GM12878 (cell line): ENCODE measurements at regions not wholly inside any gene's neighbourhood (a gene's known extent, or its start where the extent isn't known, plus 50 kb on each side); places are given as distances from the start of the nearest gene placed in this dataset.

Experiments used
- ATAC-seq: fragments of 200-7000 bp; cut with Tn5 transposase; 3 replicates; pipeline ENCODE4 v1.9.1; 2020; ENCODE audit warnings: mild to moderate bottlenecking, moderate library complexity
- BruUV-seq: library from RNA; stranded (reverse); fragments of 400-500 nt; replicated peaks from 2 replicates; lab custom pipeline; 2021; lab: Mats Ljungman, UMichigan
- CTCF ChIA-PET: fragments of 300-600 bp; sonication (Branson Sonifier 250); formaldehyde crosslinking; extraction: SDS; loops from one replicate; lab custom pipeline; 2021; ENCODE audit warnings: inconsistent platforms; lab: Yijun Ruan, JAX
- POLR2A ChIA-PET: fragments of 350-600 bp; formaldehyde crosslinking; extraction: SDS; loops from one replicate; lab custom pipeline; 2021; ENCODE audit warnings: inconsistent platforms; lab: Charles Lee
- RAD21 ChIA-PET: fragments of 300-600 bp; sonication (Branson Sonifier 250); formaldehyde crosslinking; loops from one replicate; lab custom pipeline; 2023; ENCODE audit warnings: antibody characterized with exemption; ENCODE audit not compliant: unreplicated experiment; lab: Charles Lee
- SMC1A ChIA-PET: fragments of 300-600 bp; sonication (Branson Sonifier 250); formaldehyde crosslinking; loops from one replicate; lab custom pipeline; 2023; ENCODE audit not compliant: unreplicated experiment, uncharacterized antibody; lab: Charles Lee
- DNase-seq: peaks from one replicate; pipeline ENCODE4 v3.0.0-alpha.2; 2011; ENCODE audit warnings: low read depth, low spot score
- FAIRE-seq: peaks from 3 replicates; lab custom pipeline; 2011; peaks lifted over from hg19 to GRCh38; lab: Jason Lieb, UNC
- H2AFZ ChIP-seq: 2 replicates; pipeline ENCODE4 v1.6.0; 2011; ENCODE audit warnings: low read depth, low read length, control low read depth; ENCODE audit not compliant: control insufficient read depth
- H3K27ac ChIP-seq: 2 replicates; pipeline ENCODE4 v1.5.1; 2011; ENCODE audit warnings: control low read depth; ENCODE audit not compliant: control insufficient read depth, insufficient read depth
- H3K27me3 ChIP-seq, 2 experiments: replicated peaks in 1 of 2; 2 replicates each; pipeline versions ENCODE4 v1.6.0 to v1.6.1; 2011; ENCODE audit warnings: low read length in 1 of 2; ENCODE audit not compliant: control insufficient read depth in 2 of 2, insufficient read depth in 2 of 2
- H3K36me3 ChIP-seq, 2 experiments: 2 replicates each; pipeline ENCODE4 v1.5.1; 2011; ENCODE audit warnings: low read length in 1 of 2; ENCODE audit not compliant: control insufficient read depth in 2 of 2, insufficient read depth in 2 of 2
- H3K4me1 ChIP-seq: 2 replicates; pipeline ENCODE4 v1.6.1; 2011; ENCODE audit warnings: mild to moderate bottlenecking, low read length, moderate library complexity, mixed read lengths; ENCODE audit not compliant: control insufficient read depth, insufficient read depth
- H3K4me2 ChIP-seq: 2 replicates; pipeline ENCODE4 v1.6.0; 2011; ENCODE audit warnings: control low read depth; ENCODE audit not compliant: control insufficient read depth, insufficient read depth
- H3K4me3 ChIP-seq: fragments of 200-600 bp; sonication (generic); 2 replicates; pipeline ENCODE4 v1.5.1; 2016
- H3K79me2 ChIP-seq: 2 replicates; pipeline ENCODE4 v1.6.0; 2011; ENCODE audit warnings: low read length; ENCODE audit not compliant: control insufficient read depth, insufficient read depth
- H3K9ac ChIP-seq: 2 replicates; pipeline ENCODE4 v1.8.0; 2011; ENCODE audit warnings: low read length, control low read depth, mixed read lengths; ENCODE audit not compliant: control insufficient read depth, insufficient read depth
- H3K9me3 ChIP-seq: replicated peaks from 3 replicates; pipeline ENCODE4 v1.5.1; 2011; ENCODE audit warnings: mild to moderate bottlenecking, low read length; ENCODE audit not compliant: control insufficient read depth, insufficient read depth
- H4K20me1 ChIP-seq: 2 replicates; pipeline ENCODE4 v1.6.0; 2011; ENCODE audit not compliant: control insufficient read depth, insufficient read depth
- BMI1 ChIP-seq: fragments of 450-650 bp; IDR thresholded peaks from 2 replicates; pipeline ENCODE4 v1.6.1; 2016; ENCODE audit warnings: mild to moderate bottlenecking, moderate library complexity, borderline replicate concordance
- BRCA1 ChIP-seq: IDR thresholded peaks from 2 replicates; pipeline ENCODE4 v1.6.1; 2011; ENCODE audit warnings: low read depth, low read length, improper control_type of control experiment
- CBX5 ChIP-seq: sonication (generic); IDR thresholded peaks from 2 replicates; pipeline ENCODE4 v1.6.1; 2016; ENCODE audit warnings: low read depth, moderate library complexity, mild to moderate bottlenecking, inconsistent platforms
- EGR1 ChIP-seq, 2 experiments: IDR thresholded peaks; 1 replicate in 1 of 2; 2 replicates in 1 of 2; pipeline ENCODE4 v1.6.1; 2011 to 2012; ENCODE audit warnings: low read depth in 2 of 2, low read length in 2 of 2, borderline replicate concordance in 1 of 2, mild to moderate bottlenecking in 1 of 2, moderate library complexity in 1 of 2
- ELK1 ChIP-seq: IDR thresholded peaks from 2 replicates; pipeline ENCODE4 v1.6.1; 2012; ENCODE audit warnings: low read depth, low read length, improper control_type of control experiment
- JUND ChIP-seq: IDR thresholded peaks from 2 replicates; pipeline ENCODE4 v1.6.1; 2012; ENCODE audit warnings: low read depth, mild to moderate bottlenecking, low read length, improper control_type of control experiment, moderate library complexity
- MTA2 ChIP-seq: fragments of 450-650 bp; IDR thresholded peaks from 2 replicates; pipeline ENCODE4 v1.6.1; 2016; ENCODE audit warnings: low read depth, mild to moderate bottlenecking, moderate library complexity
- NR2C2 ChIP-seq: IDR thresholded peaks from 2 replicates; pipeline ENCODE4 v1.6.1; 2011; ENCODE audit warnings: borderline replicate concordance, low read depth; ENCODE audit not compliant: control insufficient read depth, insufficient read length
- PBX3 ChIP-seq: IDR thresholded peaks from 2 replicates; pipeline ENCODE4 v1.6.1; 2011; ENCODE audit warnings: mild to moderate bottlenecking, low read depth, low read length, moderate library complexity; ENCODE audit not compliant: insufficient replicate concordance
- PKNOX1 ChIP-seq: fragments of 450-650 bp; IDR thresholded peaks from 2 replicates; pipeline ENCODE4 v1.6.1; 2016; ENCODE audit warnings: mild to moderate bottlenecking
- SIN3A ChIP-seq: IDR thresholded peaks from 2 replicates; pipeline ENCODE4 v1.6.1; 2012; ENCODE audit warnings: low read depth, low read length, improper control_type of control experiment
- SP1 ChIP-seq: IDR thresholded peaks from one replicate; pipeline ENCODE4 v1.6.1; 2011; ENCODE audit warnings: low read depth, low read length
- SREBF2 ChIP-seq: IDR thresholded peaks from 2 replicates; pipeline ENCODE4 v1.6.1; 2012; ENCODE audit warnings: mild to moderate bottlenecking, low read length
- WGBS: methylation state at CpG from one replicate; pipeline ENCODE4 v1.1.6; 2016; ENCODE audit warnings: low lambda C conversion rate; ENCODE audit not compliant: insufficient replicate concordance, insufficient coverage; ENCODE audit errors: missing lambda C conversion rate; 5-methylcytosine and 5-hydroxymethylcytosine counted together
- in situ Hi-C: fragments of 300-500 bp; cut with MboI; formaldehyde crosslinking; loops from 9 replicates; pipeline ENCODE4 v1.14.3; 2018; ENCODE audit warnings: mixed read lengths
- intact Hi-C: fragments of 100-400 bp; cut with micrococcal nuclease; formaldehyde crosslinking; loops from one replicate; pipeline ENCODE4 v1.14.2; 2022; ENCODE audit not compliant: unreplicated experiment

GRCh38 chr5:103414604-103415003 is 148.0 kb downstream of the NUDT12 start:
- intact Hi-C loops = no loop called here

More at GRCh38 chr5:103414604-103415003, 148.0 kb downstream of the NUDT12 start:
- ChIA-PET SMC1A (no interaction called here), CTCF (no interaction called here)
- no peak for FAIRE-seq
- DNase-seq = no peak
- H3K79me2 ChIP-seq = no peaks in the 10 kb centered on the region
- no peak for ATAC-seq
- no peaks in the 10 kb centered on the region for H3K27me3 ChIP-seq
- no peak overlapping the region for H3K4me3 ChIP-seq
- H3K4me1 ChIP-seq = no peaks in the 10 kb centered on the region
- no peak overlapping the region for H3K27ac ChIP-seq
- in situ Hi-C loops = no loop called here
- no peaks in the 10 kb centered on the region for H3K36me3 ChIP-seq
- H3K9me3 ChIP-seq = no peaks in the 10 kb centered on the region
- BruUV-seq = no TSS peak
- no peak for TF ChIP-seq SIN3A
- no peak for TF ChIP-seq NR2C2
- TF ChIP-seq BRCA1 = no peak
- no peak for TF ChIP-seq PKNOX1
- no peak for TF ChIP-seq BMI1
- no peak for TF ChIP-seq ELK1
- no peak for TF ChIP-seq EGR1 (IDR thresholded peaks at IDR 0.05; ENCODE audit: borderline replicate concordance in 1 of 2, low read depth in 2 of 2, low read length in 2 of 2)
- no peak for TF ChIP-seq CBX5
- TF ChIP-seq SP1 = no peak
- no peak for TF ChIP-seq SREBF2
- TF ChIP-seq PBX3 = no peak
- no peak for TF ChIP-seq JUND
- no peak for TF ChIP-seq MTA2
- TF ChIP-seq, all 136 proteins: peak for 0
- ChIA-PET RAD21 (no interaction called here), POLR2A (no interaction called here)
- H3K4me2 ChIP-seq = no peak overlapping the region
- H3K9ac ChIP-seq = no peak overlapping the region
- H4K20me1 ChIP-seq = no peaks in the 10 kb centered on the region
- no peak overlapping the region for H2AFZ ChIP-seq
- WGBS = 55% methylated on average over 2 of the region's 2 CpGs
